ENCODE measurements at regions not wholly inside any gene's neighbourhood (a gene's known extent, or its start where the extent isn't known, plus 50 kb on each side); places are given as distances from the start of the nearest gene placed in this dataset.

DNA sequence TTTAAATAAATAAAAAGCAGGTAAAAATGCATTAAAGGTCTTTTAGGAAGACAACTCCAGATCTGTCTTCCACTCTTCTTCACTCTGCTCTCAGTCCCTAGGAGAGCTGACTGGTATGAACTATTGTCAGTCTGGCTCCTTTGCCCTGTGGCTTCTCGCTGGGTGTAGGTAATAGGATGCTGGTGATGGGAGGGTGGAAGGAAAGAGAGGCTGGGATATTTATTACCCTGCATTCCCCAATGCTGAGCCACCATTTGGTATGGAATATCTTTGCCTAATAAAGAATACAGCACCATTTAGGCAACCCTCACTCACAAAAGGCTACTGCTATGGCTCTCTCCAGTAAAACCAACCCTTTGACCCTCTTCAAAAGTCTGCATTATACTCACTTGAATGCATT is 326.9 kb downstream of the CNTN3 start:
- Histone ChIP-seq H2AFZ (ENCODE audit: low read depth, low read length) (no peak overlapping the region), H3K4me3 (ENCODE audit: low read length) (no peak overlapping the region), H3K9me3 (ENCODE audit: low read length) (no peaks in the 10 kb centered on the region), H3K27ac (ENCODE audit: low read length) (no peak overlapping the region), H3K4me2 (ENCODE audit: low read length) (no peak overlapping the region), H3K9ac (ENCODE audit: low read length) (no peak overlapping the region), H4K20me1 (ENCODE audit: insufficient read depth) (no peaks in the 10 kb centered on the region), H3F3A (ENCODE audit: insufficient read depth, low read length, poor library complexity, severe bottlenecking) (no peaks in the 10 kb centered on the region), H3K79me2 (replicated peaks; ENCODE audit: insufficient read depth, low read length) (no peaks in the 10 kb centered on the region), H3K9me2 (ENCODE audit: insufficient read depth, low read length) (no peaks in the 10 kb centered on the region), H3K27me3 (ENCODE audit: insufficient read depth, low read depth, low read length) (no peaks in the 10 kb centered on the region), H3K36me3 (ENCODE audit: insufficient read depth, low read length) (no peaks in the 10 kb centered on the region)
- no peak for TF ChIP-seq EZH2 (IDR thresholded peaks at IDR 0.05; ENCODE audit: borderline replicate concordance, insufficient read depth, low read length, poor library complexity, severe bottlenecking)
- TF ChIP-seq, protein P1, sequence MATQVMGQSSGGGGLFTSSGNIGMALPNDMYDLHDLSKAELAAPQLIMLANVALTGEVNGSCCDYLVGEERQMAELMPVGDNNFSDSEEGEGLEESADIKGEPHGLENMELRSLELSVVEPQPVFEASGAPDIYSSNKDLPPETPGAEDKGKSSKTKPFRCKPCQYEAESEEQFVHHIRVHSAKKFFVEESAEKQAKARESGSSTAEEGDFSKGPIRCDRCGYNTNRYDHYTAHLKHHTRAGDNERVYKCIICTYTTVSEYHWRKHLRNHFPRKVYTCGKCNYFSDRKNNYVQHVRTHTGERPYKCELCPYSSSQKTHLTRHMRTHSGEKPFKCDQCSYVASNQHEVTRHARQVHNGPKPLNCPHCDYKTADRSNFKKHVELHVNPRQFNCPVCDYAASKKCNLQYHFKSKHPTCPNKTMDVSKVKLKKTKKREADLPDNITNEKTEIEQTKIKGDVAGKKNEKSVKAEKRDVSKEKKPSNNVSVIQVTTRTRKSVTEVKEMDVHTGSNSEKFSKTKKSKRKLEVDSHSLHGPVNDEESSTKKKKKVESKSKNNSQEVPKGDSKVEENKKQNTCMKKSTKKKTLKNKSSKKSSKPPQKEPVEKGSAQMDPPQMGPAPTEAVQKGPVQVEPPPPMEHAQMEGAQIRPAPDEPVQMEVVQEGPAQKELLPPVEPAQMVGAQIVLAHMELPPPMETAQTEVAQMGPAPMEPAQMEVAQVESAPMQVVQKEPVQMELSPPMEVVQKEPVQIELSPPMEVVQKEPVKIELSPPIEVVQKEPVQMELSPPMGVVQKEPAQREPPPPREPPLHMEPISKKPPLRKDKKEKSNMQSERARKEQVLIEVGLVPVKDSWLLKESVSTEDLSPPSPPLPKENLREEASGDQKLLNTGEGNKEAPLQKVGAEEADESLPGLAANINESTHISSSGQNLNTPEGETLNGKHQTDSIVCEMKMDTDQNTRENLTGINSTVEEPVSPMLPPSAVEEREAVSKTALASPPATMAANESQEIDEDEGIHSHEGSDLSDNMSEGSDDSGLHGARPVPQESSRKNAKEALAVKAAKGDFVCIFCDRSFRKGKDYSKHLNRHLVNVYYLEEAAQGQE (IDR thresholded peaks at IDR 0.05; ENCODE audit: borderline replicate concordance) = no peak
- TF ChIP-seq MXI1 (conservative IDR thresholded peaks at IDR 0.05; ENCODE audit: poor library complexity, severe bottlenecking) = no peak
- no peak for TF ChIP-seq POLR2AphosphoS5 (IDR thresholded peaks at IDR 0.05)
- TF ChIP-seq EP300 (conservative IDR thresholded peaks at IDR 0.05; ENCODE audit: poor library complexity, severe bottlenecking) = no peak
- TF ChIP-seq, protein P2, sequence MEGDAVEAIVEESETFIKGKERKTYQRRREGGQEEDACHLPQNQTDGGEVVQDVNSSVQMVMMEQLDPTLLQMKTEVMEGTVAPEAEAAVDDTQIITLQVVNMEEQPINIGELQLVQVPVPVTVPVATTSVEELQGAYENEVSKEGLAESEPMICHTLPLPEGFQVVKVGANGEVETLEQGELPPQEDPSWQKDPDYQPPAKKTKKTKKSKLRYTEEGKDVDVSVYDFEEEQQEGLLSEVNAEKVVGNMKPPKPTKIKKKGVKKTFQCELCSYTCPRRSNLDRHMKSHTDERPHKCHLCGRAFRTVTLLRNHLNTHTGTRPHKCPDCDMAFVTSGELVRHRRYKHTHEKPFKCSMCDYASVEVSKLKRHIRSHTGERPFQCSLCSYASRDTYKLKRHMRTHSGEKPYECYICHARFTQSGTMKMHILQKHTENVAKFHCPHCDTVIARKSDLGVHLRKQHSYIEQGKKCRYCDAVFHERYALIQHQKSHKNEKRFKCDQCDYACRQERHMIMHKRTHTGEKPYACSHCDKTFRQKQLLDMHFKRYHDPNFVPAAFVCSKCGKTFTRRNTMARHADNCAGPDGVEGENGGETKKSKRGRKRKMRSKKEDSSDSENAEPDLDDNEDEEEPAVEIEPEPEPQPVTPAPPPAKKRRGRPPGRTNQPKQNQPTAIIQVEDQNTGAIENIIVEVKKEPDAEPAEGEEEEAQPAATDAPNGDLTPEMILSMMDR (IDR thresholded peaks at IDR 0.05; ENCODE audit: poor library complexity, severe bottlenecking) = no peak
- TF ChIP-seq RAD21 (conservative IDR thresholded peaks at IDR 0.05) = no peak
- TF ChIP-seq TAF1 (IDR thresholded peaks at IDR 0.05; ENCODE audit: low read depth) = no peak
- TF ChIP-seq SMC3 (conservative IDR thresholded peaks at IDR 0.05; ENCODE audit: poor library complexity) = no peak

DNA sequence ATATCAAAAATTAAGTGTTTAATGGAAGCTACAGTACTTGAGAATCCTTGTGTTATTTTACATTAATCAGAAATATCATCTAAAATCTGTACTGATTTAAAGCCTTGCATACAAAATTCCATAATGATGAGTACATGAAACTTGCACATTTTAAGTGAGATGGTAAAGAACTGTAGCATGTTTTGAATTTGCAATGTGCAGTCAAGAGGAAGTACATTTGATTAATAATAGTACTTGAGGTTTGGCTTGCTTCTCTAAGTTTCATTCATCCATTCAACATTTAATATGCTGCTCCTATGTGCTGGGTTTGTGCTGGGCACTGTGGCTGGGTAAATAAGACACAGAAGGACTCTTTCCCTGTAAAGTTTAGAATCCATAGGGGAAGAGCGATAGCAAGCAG is 332.3 kb downstream of the CNTN3 start:
- no peak overlapping the region for H3K9ac ChIP-seq (ENCODE audit: low read length)
- no peak overlapping the region for H2AFZ ChIP-seq (ENCODE audit: low read depth, low read length)
- no peaks in the 10 kb centered on the region for H3K27me3 ChIP-seq (ENCODE audit: insufficient read depth, low read depth, low read length)
- no peak overlapping the region for H3K4me2 ChIP-seq (ENCODE audit: low read length)
- H3F3A ChIP-seq (ENCODE audit: insufficient read depth, low read length, poor library complexity, severe bottlenecking) = no peaks in the 10 kb centered on the region
- H3K27ac ChIP-seq (ENCODE audit: low read length) = no peak overlapping the region
- H3K9me3 ChIP-seq (ENCODE audit: low read length) = no peaks in the 10 kb centered on the region
- no peaks in the 10 kb centered on the region for H4K20me1 ChIP-seq (ENCODE audit: insufficient read depth)
- H3K36me3 ChIP-seq (ENCODE audit: insufficient read depth, low read length) = no peaks in the 10 kb centered on the region
- H3K9me2 ChIP-seq (ENCODE audit: insufficient read depth, low read length) = no peaks in the 10 kb centered on the region
- no peaks in the 10 kb centered on the region for H3K79me2 ChIP-seq (replicated peaks; ENCODE audit: insufficient read depth, low read length)
- H3K4me3 ChIP-seq (ENCODE audit: low read length) = no peak overlapping the region
- TF ChIP-seq SMC3 (conservative IDR thresholded peaks at IDR 0.05; ENCODE audit: poor library complexity) = no peak
- no peak for TF ChIP-seq MXI1 (conservative IDR thresholded peaks at IDR 0.05; ENCODE audit: poor library complexity, severe bottlenecking)
- no peak for TF ChIP-seq RAD21 (conservative IDR thresholded peaks at IDR 0.05)
- TF ChIP-seq EP300 (conservative IDR thresholded peaks at IDR 0.05; ENCODE audit: poor library complexity, severe bottlenecking) = no peak
- TF ChIP-seq TAF1 (IDR thresholded peaks at IDR 0.05; ENCODE audit: low read depth) = no peak
- TF ChIP-seq POLR2AphosphoS5 (IDR thresholded peaks at IDR 0.05) = no peak
- TF ChIP-seq, protein P1 (IDR thresholded peaks at IDR 0.05; ENCODE audit: borderline replicate concordance) = no peak
- TF ChIP-seq EZH2 (IDR thresholded peaks at IDR 0.05; ENCODE audit: borderline replicate concordance, insufficient read depth, low read length, poor library complexity, severe bottlenecking) = no peak
- TF ChIP-seq, protein P2 (IDR thresholded peaks at IDR 0.05; ENCODE audit: poor library complexity, severe bottlenecking) = no peak
